Dedifferentiated amniotic fluid mesenchymal stem cell (primary cell): ENCODE measurements at regions not wholly inside any gene's neighbourhood (a gene's known extent, or its start where the extent isn't known, plus 50 kb on each side); places are given as distances from the start of the nearest gene placed in this dataset.

Source experiments
- DNase-seq: peaks from one replicate; pipeline ENCODE4 v3.0.0-alpha.2; 2016; ENCODE audit errors: extremely low spot score

GRCh38 chr2:2830576-2830975 is 499.5 kb upstream of the MYT1L start:
- no peak for DNase-seq

- DNase-seq, result no peak
Measured at GRCh38 chr2:2828774-2829368, 497.8 kb upstream of the MYT1L start.

- DNase-seq, result no peak
Measured at GRCh38 chr2:2827761-2828221, 496.7 kb upstream of the MYT1L start.

GRCh38 chr2:2827046-2827636 is 496.1 kb upstream of the MYT1L start:
- no peak for DNase-seq

- DNase-seq, result no peak
Measured at GRCh38 chr2:2826621-2827020, 495.5 kb upstream of the MYT1L start.

- no peak for DNase-seq
Measured at GRCh38 chr2:2826209-2826551, 495.1 kb upstream of the MYT1L start.

DNA sequence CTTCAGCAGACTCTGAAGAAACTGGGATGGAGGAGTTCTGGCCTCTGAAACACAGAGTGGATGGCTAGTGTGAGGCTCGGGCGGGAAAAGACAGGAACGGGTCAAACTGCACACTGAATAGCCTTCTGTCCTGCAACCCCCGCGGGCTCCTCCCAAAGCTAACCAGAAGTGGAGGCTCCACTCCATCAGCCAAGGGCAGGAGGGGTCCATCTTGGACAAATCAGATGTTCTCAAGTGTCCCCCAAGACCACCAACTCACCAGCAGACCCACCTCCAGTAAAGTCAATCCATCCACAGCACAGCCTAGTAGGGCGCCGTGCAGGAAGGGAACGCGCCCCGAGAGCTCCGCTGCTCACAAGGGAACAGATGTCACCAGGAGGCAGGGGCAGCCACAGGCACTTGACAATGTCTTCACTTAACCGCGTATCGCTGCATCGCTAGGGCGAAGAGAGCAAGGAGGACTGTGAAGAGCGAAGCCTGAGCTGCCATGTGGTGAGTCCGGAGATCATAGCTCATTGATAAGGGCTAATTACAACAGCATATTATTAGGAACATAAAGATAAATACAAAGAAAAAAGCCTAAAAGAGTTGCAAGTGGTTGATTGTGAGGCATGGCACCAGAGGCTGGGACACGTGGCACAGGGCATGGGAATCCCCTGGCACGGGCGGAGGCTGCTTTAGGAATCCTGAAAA is 494.6 kb upstream of the MYT1L start:
- DNase-seq, result no peak

DNA sequence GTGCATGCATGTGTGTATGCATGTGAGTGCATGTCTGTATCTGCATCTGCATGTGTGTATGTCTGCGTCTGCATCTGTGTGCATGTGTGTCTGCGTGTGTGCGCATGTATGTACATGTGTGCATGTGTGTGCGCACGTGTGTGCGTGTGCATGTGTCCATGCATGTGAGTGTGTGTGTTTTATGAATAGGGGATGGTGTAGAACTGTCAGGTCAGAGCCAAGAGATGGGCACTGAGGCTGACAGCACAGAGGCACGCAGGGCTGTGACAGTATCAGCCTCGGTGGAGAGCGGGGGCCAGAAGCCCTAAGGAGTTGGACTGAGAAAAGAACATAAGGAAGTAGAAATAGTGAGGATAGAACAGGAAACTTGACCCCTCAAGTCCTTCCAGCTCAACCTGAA is 494.0 kb upstream of the MYT1L start:
- no peak for DNase-seq

GRCh38 chr2:2824588-2824987 is 493.5 kb upstream of the MYT1L start:
- DNase-seq, result no peak

DNA sequence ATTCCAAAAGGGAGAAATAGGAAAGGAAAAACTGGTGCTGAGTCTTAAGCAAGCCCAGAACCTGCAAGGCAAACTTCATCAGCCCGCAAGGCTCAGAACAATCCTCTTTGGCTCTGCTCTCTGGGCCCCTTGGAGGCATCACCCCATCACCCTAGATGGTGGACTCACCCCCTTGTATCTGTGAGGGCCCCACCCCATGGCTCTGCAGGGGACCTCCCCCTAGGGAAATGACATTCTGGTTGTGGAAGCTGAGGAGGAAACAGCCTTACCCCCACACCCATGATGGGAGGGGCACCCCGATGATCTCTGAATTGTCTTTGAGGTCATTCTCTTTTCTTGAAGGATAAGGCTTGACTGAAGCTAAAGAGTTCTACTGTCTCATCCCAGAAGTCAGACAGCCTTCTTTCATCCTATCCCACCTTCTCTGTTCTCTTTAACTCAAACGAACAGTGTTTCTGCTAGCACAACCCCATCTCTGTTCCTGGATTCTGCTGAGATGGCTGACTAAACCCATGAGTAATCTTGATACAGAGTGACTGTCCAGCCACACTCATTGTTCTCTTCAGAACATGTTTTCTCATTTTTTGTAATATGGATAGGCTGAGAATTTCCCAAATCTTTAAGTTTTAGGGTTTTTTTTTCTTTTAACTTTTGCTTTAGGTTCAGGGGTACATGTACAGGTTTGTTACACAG is 492.1 kb upstream of the MYT1L start:
- DNase-seq, result no peak

DNA sequence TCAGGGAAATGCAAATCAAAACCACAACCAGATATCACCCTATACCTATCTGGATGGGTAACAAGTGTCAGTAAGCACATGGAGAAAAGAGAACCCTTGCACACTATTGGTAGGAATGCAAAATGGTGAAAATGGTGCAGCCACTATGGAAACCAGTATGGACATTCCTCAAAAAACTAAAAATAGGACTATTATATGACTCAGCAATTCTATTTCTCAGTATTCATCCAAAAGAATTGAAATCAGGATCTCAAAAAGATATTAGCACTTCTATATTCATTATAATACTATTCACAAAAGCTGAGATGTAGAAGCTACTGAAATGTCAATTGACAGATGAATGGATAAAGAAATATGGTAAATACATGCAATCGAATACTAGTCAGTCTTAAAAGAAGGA is 491.1 kb upstream of the MYT1L start:
- no peak for DNase-seq

DNA sequence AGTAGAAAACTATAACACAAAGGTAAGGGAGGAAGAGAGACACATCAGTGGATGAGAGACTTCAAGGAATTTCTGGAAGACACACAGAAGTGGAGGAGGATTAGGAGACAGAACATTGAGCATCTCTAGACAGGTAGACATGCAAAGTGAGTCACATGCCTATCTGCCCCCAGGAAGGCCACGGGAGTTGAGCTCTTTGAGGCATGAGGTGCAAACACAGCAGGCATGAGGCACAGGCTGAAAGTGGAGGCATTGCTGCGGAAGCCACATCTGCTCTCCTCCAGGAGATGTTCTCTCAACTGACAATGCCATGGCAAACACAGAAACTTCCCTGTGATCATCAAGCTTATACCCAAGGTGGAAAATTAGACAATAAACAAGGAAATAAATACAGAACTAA is 481.6 kb upstream of the MYT1L start:
- DNase-seq, result no peak

DNA sequence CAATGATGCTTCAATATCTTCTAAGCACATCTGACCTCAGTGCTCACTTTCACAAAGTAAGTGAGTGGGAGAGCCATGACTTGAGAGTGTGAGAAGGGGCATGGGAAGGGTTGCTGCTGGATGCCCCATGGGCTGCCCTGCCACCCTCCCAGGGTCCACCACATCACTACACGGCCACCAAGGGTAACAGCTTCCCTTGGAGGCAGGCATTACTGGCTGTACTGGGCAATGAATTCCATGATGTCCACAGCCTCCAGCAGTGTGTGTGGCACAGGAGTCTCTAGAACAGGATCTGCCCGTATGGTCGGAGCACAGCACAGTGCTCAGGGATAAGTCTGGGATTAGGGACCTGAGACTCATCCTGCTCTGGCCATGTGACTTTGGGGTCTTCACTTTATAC is 481.0 kb upstream of the MYT1L start:
- no peak for DNase-seq

DNA sequence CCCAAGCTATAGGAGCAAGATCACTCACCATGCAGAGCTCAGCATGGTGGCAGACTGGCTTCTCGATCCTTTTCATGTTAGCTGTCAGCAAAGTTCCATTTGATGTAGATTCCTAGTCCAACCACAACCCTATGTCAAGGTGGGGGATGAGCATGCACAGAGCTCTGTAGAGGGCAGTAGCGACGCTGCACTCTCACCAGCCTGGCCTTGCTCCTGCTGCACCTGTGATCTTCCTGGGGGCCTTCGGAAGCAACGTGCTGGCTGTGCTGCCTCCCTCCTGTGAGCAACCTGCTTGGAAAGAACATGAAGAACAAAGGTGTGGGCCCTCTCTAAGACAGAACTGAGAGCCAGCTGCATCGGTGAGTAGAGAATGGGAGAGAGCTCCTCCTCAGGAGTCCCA is 479.4 kb upstream of the MYT1L start:
- DNase-seq, result no peak

GRCh38 chr2:2809771-2810170 is 478.7 kb upstream of the MYT1L start:
- DNase-seq, result no peak

DNA sequence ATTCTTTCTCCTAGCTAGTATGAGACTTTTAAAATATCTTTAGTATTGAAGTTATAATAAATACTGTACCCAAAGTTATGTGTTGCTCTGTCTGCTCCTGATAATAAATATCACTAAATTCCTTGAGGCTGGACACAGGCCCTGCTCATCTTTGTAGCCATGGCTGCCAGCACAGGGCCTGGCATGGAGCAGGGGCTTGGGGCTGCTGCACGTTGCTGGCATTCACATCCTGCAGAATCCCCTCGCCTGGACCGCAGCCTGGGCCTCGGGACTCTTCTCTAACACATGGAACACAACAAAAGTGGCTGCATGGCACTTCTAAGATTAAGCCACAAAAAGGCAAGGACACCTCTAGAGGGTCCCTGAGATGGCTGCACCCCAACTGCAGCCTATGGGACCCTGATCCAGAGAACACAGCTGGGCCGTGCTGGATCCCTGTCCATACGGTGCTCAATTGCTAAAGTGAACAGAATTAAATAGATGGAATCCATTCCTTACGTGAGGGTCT is 477.5 kb upstream of the MYT1L start:
- DNase-seq, result no peak

GRCh38 chr2:2806711-2807110 is 475.6 kb upstream of the MYT1L start:
- DNase-seq, result no peak

GRCh38 chr2:2805263-2805662 is 474.2 kb upstream of the MYT1L start:
- no peak for DNase-seq

DNA sequence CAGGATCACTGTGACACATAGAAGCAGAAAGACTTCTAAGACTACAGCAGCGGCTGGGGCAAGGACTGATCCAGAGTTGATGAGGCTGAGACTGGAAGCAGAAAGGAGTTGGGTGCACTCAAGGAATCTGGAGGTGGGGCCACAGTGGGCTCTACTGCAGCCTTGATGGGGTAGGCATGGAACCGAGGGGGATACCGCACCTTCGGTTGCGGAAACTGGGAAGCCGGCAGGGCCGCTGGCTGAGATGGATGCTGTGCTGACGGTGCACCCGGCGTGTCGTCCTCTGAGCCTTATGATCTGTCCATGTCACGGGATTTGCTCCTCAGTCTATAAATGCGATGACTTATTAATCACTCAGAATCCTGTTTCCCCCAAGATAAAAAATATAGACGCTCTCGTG is 473.5 kb upstream of the MYT1L start:
- no peak for DNase-seq

- no peak for DNase-seq
Measured at GRCh38 chr2:2801458-2801857, 470.4 kb upstream of the MYT1L start.

DNA sequence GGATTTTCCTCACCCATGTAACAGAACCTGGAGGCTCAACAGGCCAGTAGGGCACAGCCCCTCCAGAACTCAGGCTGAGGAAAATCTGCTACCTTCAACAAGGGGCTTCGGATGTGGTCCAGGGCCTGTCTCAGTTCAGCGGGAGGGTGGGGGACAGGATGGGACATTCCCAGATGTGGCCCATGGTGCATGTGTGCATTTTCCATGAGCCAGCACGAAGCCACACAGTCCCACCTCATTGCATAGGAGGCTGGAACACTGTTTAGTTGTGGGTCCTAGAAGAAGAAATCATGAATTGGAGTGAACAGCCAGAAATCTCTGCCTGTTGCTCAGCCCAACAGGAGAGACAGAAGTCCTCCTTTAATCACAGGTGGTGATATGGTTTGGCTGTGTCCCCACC is 469.6 kb upstream of the MYT1L start:
- no peak for DNase-seq

DNA sequence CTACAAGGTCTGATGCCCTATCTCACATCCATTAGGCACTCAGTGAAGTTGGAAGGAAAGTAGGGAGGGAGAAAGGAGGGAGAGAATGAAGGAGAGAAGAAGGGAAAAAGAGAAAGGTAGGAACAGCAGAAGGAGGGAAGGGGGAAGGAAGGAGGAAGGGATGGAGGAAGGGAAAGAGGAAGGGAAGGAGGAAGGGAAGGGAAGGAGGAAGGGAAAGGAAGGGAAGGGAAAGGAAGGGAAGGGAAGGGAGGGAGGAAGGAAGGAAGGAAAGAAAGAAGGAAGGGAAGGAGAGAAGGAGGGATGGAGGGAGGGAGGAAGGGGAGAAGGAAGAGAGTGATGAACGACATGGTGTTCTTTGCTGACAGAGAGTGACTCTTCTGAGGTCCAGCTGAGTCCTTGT is 468.9 kb upstream of the MYT1L start:
- DNase-seq, result no peak
